HepG2 (cell line): ENCODE measurements at regions not wholly inside any gene's neighbourhood (a gene's known extent, or its start where the extent isn't known, plus 50 kb on each side); places are given as distances from the start of the nearest gene placed in this dataset.

Experiments
- CEBPG ChIP-seq: IDR thresholded peaks from 2 replicates; pipeline ENCODE4 v1.6.1; 2016
- ESRRA ChIP-seq: sonication (generic); formaldehyde crosslinking; IDR thresholded peaks from 2 replicates; pipeline ENCODE4 v1.5.1; 2020; ENCODE audit warnings: mild to moderate bottlenecking, low read depth, missing genetic modification reagents
- FOXA3 ChIP-seq: IDR thresholded peaks from 2 replicates; pipeline ENCODE4 v1.6.1; 2016; ENCODE audit warnings: missing genetic modification reagents, missing compliant biosample characterization
- NFIB ChIP-seq: sonication (generic); formaldehyde crosslinking; IDR thresholded peaks from 2 replicates; pipeline ENCODE4 v1.9.0; 2021; ENCODE audit warnings: missing genetic modification reagents, mild to moderate bottlenecking, borderline replicate concordance
- RNF2 ChIP-seq: fragments of 450-650 bp; conservative IDR thresholded peaks from 2 replicates; pipeline ENCODE4 v1.6.1; 2016; ENCODE audit warnings: low read depth
- SAP130 ChIP-seq: IDR thresholded peaks from 2 replicates; pipeline ENCODE4 v1.6.1; 2016; ENCODE audit warnings: low read depth
- TEAD3 ChIP-seq: optimal IDR thresholded peaks from 2 replicates; pipeline ENCODE3; 2016; ENCODE audit warnings: borderline replicate concordance
- ZFP41 ChIP-seq: sonication (generic); formaldehyde crosslinking; IDR thresholded peaks from 2 replicates; pipeline ENCODE4 v1.4.0; 2020; ENCODE audit warnings: mild to moderate bottlenecking, missing genetic modification reagents, borderline replicate concordance
- TF ChIP-seq, protein P1 (sequence below), 2 experiments: fragments of 450-650 bp in 1 of 2; sonication (generic) in 1 of 2; formaldehyde crosslinking; IDR thresholded peaks; 2 replicates each; pipeline versions ENCODE4 v1.5.0 to v1.8.0; 2020 to 2022; ENCODE audit warnings: mild to moderate bottlenecking in 1 of 2, missing genetic modification reagents in 1 of 2
- TF ChIP-seq, protein P2 (sequence below): sonication (generic); formaldehyde crosslinking; conservative IDR thresholded peaks from 2 replicates; pipeline ENCODE4 v1.8.0; 2022; ENCODE audit warnings: low read depth, missing genetic modification reagents
- TF ChIP-seq, protein P3 (sequence below): IDR thresholded peaks from 2 replicates; pipeline ENCODE4 v1.4.0; 2020; ENCODE audit warnings: mild to moderate bottlenecking, missing genetic modification reagents
- TF ChIP-seq, protein P4 (sequence below): sonication (generic); formaldehyde crosslinking; IDR thresholded peaks from 2 replicates; pipeline ENCODE4 v1.5.1; 2020; ENCODE audit warnings: mild to moderate bottlenecking, missing genetic modification reagents, moderate library complexity

DNA sequence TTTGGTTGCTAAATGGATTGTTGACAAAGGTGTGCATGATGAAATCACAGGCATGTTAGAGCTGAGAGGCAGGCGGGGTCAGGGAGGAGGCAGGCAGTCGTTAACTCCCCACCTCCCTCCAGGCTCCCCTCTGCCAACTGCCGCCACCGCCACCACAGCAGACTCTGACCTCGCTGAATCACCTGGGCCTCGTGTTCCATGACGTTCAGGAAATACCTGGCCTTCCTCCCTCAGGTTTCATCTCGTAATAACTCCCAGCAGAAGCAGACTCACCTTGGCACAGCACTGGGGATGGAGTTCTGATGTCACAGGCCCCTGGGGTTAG lies 198.5 kb downstream of the KATNAL1 start (continued):
- TF ChIP-seq TEAD3 (CRISPR knock-in tag) (peak; percentile 21), RNF2 (no peak), CEBPG (CRISPR knock-in tag) (peak; percentile 60), ZFP41 (CRISPR knock-in tag) (no peak), SAP130 (CRISPR knock-in tag) (peak; percentile 31), NFIB (CRISPR knock-in tag) (no peak), ESRRA (CRISPR knock-in tag) (no peak), FOXA3 (CRISPR knock-in tag) (peak; percentile 29; the same call in 1 of the 2 replicates)
- TF ChIP-seq, protein P1, sequence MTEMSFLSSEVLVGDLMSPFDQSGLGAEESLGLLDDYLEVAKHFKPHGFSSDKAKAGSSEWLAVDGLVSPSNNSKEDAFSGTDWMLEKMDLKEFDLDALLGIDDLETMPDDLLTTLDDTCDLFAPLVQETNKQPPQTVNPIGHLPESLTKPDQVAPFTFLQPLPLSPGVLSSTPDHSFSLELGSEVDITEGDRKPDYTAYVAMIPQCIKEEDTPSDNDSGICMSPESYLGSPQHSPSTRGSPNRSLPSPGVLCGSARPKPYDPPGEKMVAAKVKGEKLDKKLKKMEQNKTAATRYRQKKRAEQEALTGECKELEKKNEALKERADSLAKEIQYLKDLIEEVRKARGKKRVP (CRISPR knock-in tag; IDR thresholded peaks at IDR 0.05): peak in 1 of 2 experiments; percentile 89; a peak in 2 of 4 replicates
- TF ChIP-seq, protein P2, sequence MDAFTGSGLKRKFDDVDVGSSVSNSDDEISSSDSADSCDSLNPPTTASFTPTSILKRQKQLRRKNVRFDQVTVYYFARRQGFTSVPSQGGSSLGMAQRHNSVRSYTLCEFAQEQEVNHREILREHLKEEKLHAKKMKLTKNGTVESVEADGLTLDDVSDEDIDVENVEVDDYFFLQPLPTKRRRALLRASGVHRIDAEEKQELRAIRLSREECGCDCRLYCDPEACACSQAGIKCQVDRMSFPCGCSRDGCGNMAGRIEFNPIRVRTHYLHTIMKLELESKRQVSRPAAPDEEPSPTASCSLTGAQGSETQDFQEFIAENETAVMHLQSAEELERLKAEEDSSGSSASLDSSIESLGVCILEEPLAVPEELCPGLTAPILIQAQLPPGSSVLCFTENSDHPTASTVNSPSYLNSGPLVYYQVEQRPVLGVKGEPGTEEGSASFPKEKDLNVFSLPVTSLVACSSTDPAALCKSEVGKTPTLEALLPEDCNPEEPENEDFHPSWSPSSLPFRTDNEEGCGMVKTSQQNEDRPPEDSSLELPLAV (CRISPR knock-in tag): no peak
- TF ChIP-seq, protein P3, sequence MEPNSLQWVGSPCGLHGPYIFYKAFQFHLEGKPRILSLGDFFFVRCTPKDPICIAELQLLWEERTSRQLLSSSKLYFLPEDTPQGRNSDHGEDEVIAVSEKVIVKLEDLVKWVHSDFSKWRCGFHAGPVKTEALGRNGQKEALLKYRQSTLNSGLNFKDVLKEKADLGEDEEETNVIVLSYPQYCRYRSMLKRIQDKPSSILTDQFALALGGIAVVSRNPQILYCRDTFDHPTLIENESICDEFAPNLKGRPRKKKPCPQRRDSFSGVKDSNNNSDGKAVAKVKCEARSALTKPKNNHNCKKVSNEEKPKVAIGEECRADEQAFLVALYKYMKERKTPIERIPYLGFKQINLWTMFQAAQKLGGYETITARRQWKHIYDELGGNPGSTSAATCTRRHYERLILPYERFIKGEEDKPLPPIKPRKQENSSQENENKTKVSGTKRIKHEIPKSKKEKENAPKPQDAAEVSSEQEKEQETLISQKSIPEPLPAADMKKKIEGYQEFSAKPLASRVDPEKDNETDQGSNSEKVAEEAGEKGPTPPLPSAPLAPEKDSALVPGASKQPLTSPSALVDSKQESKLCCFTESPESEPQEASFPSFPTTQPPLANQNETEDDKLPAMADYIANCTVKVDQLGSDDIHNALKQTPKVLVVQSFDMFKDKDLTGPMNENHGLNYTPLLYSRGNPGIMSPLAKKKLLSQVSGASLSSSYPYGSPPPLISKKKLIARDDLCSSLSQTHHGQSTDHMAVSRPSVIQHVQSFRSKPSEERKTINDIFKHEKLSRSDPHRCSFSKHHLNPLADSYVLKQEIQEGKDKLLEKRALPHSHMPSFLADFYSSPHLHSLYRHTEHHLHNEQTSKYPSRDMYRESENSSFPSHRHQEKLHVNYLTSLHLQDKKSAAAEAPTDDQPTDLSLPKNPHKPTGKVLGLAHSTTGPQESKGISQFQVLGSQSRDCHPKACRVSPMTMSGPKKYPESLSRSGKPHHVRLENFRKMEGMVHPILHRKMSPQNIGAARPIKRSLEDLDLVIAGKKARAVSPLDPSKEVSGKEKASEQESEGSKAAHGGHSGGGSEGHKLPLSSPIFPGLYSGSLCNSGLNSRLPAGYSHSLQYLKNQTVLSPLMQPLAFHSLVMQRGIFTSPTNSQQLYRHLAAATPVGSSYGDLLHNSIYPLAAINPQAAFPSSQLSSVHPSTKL (CRISPR knock-in tag): 0 out of 2 replicates have a peak, but pooled peaks have one; percentile 13
- TF ChIP-seq, protein P4, sequence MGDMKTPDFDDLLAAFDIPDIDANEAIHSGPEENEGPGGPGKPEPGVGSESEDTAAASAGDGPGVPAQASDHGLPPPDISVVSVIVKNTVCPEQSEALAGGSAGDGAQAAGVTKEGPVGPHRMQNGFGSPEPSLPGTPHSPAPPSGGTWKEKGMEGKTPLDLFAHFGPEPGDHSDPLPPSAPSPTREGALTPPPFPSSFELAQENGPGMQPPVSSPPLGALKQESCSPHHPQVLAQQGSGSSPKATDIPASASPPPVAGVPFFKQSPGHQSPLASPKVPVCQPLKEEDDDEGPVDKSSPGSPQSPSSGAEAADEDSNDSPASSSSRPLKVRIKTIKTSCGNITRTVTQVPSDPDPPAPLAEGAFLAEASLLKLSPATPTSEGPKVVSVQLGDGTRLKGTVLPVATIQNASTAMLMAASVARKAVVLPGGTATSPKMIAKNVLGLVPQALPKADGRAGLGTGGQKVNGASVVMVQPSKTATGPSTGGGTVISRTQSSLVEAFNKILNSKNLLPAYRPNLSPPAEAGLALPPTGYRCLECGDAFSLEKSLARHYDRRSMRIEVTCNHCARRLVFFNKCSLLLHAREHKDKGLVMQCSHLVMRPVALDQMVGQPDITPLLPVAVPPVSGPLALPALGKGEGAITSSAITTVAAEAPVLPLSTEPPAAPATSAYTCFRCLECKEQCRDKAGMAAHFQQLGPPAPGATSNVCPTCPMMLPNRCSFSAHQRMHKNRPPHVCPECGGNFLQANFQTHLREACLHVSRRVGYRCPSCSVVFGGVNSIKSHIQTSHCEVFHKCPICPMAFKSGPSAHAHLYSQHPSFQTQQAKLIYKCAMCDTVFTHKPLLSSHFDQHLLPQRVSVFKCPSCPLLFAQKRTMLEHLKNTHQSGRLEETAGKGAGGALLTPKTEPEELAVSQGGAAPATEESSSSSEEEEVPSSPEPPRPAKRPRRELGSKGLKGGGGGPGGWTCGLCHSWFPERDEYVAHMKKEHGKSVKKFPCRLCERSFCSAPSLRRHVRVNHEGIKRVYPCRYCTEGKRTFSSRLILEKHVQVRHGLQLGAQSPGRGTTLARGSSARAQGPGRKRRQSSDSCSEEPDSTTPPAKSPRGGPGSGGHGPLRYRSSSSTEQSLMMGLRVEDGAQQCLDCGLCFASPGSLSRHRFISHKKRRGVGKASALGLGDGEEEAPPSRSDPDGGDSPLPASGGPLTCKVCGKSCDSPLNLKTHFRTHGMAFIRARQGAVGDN (CRISPR knock-in tag): peak; percentile 39
